ENCODE measurements at regions not wholly inside any gene's neighbourhood (a gene's known extent, or its start where the extent isn't known, plus 50 kb on each side); places are given as distances from the start of the nearest gene placed in this dataset.

- TF ChIP-seq CTCF (IDR thresholded peaks at IDR 0.05) (no peak), EP300 (IDR thresholded peaks at IDR 0.05) (no peak), POLR2A (IDR thresholded peaks at IDR 0.05; ENCODE audit: low read depth) (no peak), POLR2AphosphoS5 (IDR thresholded peaks at IDR 0.05) (no peak)
These were observed 160.8 kb downstream of the DEPDC1B start for GRCh38 chr5:60538955-60539866.
